ENCODE measurements at regions not wholly inside any gene's neighbourhood (a gene's known extent, or its start where the extent isn't known, plus 50 kb on each side); places are given as distances from the start of the nearest gene placed in this dataset.
A peak's percentile ranks its signal among the peaks of the same experiment; 100 is the strongest.

GRCh38 chr4:166491635-166492034 lies 618.6 kb downstream of the TLL1 start:
- DNase-seq (ENCODE audit: low read depth), result no peak

- DNase-seq (ENCODE audit: low read depth), result no peak
Observed at GRCh38 chr4:166493924-166494345, 620.9 kb downstream of the TLL1 start.

GRCh38 chr4:166498546-166498945 lies 625.5 kb downstream of the TLL1 start:
- DNase-seq (ENCODE audit: low read depth), result no peak

GRCh38 chr4:166499820-166500219 lies 626.8 kb downstream of the TLL1 start:
- DNase-seq (ENCODE audit: low read depth), result no peak

- no peak for DNase-seq (ENCODE audit: low read depth)
Observed at GRCh38 chr4:166501941-166502382, 628.9 kb downstream of the TLL1 start.

- DNase-seq (ENCODE audit: low read depth), result no peak
Observed at GRCh38 chr4:166502660-166503059, 629.6 kb downstream of the TLL1 start.

- DNase-seq (ENCODE audit: low read depth), result no peak
Observed at GRCh38 chr4:166506051-166506450, 633.0 kb downstream of the TLL1 start.

GRCh38 chr4:166512267-166512666 lies 639.2 kb downstream of the TLL1 start:
- no peak for DNase-seq (ENCODE audit: low read depth)

- DNase-seq (ENCODE audit: low read depth), result no peak
Observed at GRCh38 chr4:166518315-166518714, 645.3 kb downstream of the TLL1 start.

- DNase-seq (ENCODE audit: low read depth), result no peak
Observed at GRCh38 chr4:166518776-166519175, 645.7 kb downstream of the TLL1 start.

- no peak for DNase-seq (ENCODE audit: low read depth)
Observed at GRCh38 chr4:166519774-166520173, 646.7 kb downstream of the TLL1 start.

- peak; percentile 23 for DNase-seq (ENCODE audit: low read depth)
Observed at GRCh38 chr4:166527500-166527899, 654.5 kb downstream of the TLL1 start.

GRCh38 chr4:166531703-166532102 lies 658.7 kb downstream of the TLL1 start:
- DNase-seq (ENCODE audit: low read depth), result no peak

GRCh38 chr4:166535865-166536264 lies 662.8 kb downstream of the TLL1 start:
- DNase-seq (ENCODE audit: low read depth), result no peak

- peak; percentile 17 for DNase-seq (ENCODE audit: low read depth)
Observed at GRCh38 chr4:166538491-166539005, 665.5 kb downstream of the TLL1 start.

- no peak for DNase-seq (ENCODE audit: low read depth)
Observed at GRCh38 chr4:166546009-166546408, 673.0 kb downstream of the TLL1 start.

- DNase-seq (ENCODE audit: low read depth), result no peak
Observed at GRCh38 chr4:166577639-166578038, 656.7 kb downstream of the SPOCK3 start.

GRCh38 chr4:166585491-166585890 lies 648.8 kb downstream of the SPOCK3 start:
- DNase-seq (ENCODE audit: low read depth), result no peak

- peak; percentile 13 for DNase-seq (ENCODE audit: low read depth)
Observed at GRCh38 chr4:166594326-166594946, 639.9 kb downstream of the SPOCK3 start.

- DNase-seq (ENCODE audit: low read depth), result no peak
Observed at GRCh38 chr4:166600264-166600663, 634.0 kb downstream of the SPOCK3 start.

- DNase-seq (ENCODE audit: low read depth), result no peak
Observed at GRCh38 chr4:166602068-166602467, 632.2 kb downstream of the SPOCK3 start.

- no peak for DNase-seq (ENCODE audit: low read depth)
Observed at GRCh38 chr4:166622425-166622977, 611.8 kb downstream of the SPOCK3 start.

GRCh38 chr4:166625018-166625637 lies 609.2 kb downstream of the SPOCK3 start:
- DNase-seq (ENCODE audit: low read depth), result no peak

All from non-pigmented ciliary epithelial cell (primary cell).